EH (cell line): ENCODE measurements at regions not wholly inside any gene's neighbourhood (a gene's known extent, or its start where the extent isn't known, plus 50 kb on each side); places are given as distances from the start of the nearest gene placed in this dataset.
"Not testable (repeated sequence)": the region's sequence is repeated elsewhere in the genome, so short reads cannot be mapped to it uniquely, and the experiment has no call there.

ENCODE experiments used
- DNase-seq: peaks from one replicate; pipeline ENCODE4 v3.0.0-alpha.2; 2015; ENCODE audit warnings: low read depth

DNA sequence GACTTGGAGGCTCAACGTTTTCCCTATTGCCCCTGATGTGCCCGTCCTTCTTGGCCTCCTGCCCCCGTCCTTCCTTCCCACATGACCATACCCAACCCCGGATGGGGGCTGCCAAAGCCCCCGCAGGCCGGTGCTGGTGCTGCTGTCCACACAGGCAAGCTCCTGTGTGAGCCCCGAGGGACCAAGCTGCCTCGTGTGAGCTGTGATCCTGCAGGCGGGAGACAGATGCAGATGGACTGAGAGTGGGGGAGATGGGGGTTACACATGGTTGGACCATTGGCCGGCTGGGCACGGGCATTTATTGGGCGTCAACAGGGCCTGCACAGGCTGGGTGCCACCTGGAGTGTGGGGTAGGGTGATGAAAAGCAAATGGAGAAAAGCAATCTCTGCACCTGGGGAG is 313.2 kb upstream of the B3GAT1 start:
- no peak for DNase-seq

DNA sequence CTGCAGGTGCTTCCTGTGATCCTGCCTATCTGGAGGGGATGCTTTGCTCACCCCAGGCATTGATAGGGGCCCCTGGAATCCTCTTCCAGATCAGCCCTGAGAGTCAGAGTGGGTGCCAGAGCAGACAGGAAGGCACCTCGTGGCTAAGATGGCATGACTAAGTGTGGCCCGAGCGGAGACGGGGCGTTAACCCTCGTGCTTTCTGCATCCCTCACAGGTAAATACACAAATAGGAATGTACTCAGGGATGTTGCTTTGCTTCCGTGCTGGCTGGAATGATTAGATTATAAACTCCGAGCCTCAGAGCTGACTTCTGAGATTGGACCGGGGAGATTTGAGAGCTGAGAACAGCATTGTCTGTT is 312.7 kb upstream of the B3GAT1 start:
- no peak for DNase-seq

DNA sequence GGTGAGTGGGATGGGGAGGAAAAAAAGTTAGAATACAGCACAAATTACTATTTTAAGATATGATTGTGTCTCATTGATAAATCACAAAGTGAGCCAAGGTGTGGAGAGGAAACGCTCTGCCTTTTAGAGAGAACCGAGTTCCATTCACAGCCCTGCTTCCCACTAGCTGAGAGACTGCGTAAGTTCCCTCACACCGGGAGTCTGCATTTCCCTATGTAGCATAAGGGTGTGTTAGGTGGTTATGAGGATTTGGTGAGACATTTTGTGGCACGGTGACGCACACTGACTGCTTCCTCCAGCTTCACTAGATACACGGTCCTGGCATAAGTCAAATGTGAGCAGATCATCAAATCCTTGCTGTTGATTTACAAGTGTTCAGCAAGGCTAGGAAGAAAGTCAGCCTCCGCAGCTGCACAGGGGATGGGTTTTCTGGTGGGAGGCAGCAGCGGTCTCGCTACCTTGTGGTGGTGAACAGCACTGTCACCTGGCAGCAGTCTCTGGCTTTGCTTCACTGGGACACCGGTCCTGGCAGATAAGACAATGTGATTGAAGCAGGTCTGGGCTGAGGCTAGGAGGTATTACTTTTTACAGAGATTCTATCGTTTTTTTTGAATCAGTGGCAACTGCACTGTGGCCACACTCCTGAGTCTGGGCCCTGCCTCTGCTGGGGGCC is 312.2 kb upstream of the B3GAT1 start:
- DNase-seq: no peak

DNA sequence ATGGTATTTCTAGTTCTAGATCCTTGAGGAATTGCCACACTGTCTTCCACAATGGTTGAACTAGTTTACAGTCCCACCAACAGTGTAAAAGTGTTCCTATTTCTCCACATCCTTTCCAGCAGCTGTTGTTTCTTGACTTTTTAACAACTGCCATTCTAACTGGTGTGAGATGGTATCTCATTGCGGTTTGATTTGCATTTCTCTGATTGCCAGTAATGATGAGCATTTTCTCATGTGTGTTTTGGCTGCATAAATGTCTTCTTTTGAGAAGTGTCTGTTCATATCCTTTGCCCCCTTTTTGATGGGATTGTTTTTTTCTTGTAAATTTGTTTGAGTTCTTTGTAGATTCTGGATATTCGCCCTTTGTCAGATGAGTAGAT is 308.6 kb upstream of the B3GAT1 start:
- DNase-seq: not testable (repeated sequence)

DNA sequence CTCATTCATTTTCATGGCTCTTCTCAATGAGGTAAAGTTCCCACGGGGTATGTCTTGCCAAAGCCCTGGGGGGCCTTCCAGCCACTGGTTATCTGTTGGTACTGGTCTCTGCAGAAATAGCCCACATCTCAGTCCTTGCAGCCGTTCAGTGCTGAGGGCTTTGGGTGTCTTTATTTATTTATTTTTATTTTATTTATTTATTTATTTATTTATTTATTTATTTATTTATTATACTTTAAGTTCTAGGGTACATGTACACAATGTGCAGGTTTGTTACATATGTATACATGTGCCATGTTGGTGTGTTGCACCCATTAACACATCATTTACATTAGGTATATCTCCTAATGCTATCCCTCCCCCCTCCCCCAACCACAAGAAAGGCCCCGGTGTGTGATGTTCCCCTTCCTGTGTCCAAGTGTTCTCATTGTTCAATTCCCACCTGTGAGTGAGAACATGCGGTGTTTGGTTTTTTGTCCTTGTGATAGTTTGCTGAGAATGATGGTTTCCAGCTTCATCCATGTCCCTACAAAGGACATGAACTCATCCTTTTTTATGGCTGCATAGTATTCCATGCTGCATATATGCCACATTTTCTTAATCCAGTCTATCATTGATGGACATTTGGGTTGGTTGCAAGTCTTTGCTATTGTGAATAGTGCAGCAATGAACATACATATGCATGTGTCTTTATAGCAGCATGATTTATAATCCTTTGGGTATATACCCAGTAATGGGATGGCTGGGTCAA is 308.1 kb upstream of the B3GAT1 start:
- not testable (repeated sequence) for DNase-seq

DNA sequence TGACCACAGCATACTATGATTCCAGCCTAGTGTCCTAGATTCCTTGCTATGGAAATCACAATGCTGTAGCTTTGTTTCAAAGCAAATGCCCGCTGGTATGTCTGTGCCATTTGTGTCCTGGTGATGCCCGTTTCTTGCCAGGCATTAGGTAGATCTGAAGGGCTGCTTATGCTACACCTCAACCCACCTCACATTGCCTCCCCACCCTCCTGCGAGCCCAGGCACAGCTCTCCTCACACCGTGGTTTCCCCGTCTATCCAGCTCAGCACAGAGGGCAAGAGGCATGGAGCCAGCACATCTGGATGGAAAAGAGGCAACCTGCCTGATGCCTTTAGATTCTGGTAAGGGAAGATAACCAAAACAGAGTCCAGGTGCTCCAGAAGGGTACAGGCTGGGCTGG is 307.4 kb upstream of the B3GAT1 start:
- no peak for DNase-seq

DNA sequence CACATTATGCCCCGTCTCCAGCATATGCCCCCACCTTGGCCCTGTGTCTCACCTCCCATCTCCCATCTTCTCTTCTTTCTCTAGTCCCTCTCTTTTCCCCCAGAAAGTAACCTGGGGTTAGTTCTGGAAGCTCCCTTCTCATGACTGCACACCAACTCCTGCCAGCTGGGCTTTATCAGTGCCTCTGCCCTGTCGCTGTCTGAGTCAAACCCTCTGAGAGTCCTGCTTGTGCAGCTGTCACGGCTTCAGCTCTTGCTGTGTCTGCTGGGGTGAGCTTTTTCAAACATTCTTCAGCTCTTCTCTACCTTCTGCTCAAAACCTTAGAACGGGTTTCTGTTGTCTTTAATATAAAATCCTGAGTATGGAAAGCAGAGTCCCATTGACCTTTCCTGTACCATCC is 304.5 kb upstream of the B3GAT1 start:
- no peak for DNase-seq

DNA sequence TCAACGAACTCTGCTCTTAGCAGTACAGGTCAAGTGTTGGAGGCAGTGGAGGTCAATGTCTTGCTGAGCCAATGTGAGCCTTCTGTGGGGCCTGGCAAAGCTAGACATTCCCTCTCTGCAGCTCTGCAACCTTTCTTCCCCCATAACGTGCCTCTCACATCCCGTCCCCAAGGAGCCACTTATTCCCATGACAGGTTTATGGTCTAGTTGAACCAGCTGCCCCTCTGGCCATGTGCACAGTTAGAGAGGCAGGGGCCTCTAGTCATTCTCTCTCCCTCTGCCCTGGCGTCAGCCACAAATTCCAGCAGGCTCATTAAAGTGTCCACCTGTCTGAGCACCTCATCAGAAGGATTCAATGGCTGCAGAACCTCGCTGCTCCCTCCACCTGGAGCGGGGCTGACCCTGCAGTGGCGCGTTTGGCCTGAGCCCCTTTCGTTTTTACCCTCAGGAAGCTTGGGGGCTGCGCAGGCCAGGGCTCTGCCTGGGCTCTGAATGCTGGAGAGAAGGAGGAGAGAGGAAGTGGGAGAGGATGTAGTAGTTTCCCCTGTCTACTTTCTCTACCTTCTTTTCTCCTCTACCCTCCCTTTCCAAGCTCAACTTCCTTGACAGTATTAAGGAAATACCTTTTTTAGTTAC is 302.1 kb upstream of the B3GAT1 start:
- DNase-seq: no peak

DNA sequence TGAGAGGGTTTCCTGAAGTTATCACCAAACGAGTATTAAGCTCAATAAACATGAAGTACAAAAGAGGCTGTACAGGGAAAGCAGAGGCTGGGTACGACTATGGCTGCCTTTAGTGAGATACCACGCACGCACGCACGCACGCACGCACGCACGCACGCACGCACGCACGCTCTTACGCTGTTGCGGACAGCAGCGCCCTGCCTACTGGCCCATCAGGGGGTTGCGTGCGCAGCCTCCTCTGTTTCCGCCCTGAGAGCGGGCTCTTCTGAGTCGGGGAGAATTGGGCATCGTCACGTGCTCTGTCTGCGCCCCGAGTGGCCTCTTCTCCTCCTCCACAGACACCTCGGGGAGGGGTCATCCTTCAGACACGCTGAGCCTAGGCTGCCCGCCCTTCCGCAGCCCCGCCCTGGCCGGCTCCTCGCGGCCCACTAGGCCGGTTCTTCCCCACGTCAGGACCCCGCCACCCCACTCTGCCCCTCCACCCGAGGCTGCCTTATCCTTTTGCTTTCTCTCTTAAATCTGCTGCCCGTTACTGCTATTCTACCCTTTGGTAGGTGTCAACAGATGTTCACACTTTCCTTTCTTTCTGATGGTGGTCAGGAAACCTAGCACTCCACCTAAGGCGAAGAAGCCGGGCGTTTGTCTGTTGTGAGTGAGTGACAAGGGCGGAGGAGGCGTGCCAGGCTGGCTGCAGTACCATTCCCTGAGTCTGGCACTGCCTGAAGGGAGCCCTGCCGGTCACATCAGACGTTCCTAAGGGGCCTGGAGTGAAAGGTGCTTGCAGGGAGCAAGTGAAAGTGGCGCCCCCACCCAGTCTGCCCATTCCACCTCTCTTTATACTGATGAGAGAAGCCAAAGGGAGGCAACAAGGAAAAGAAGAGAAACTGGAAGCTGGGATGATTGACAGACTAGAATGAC is 300.4 kb upstream of the B3GAT1 start:
- no peak for DNase-seq

DNA sequence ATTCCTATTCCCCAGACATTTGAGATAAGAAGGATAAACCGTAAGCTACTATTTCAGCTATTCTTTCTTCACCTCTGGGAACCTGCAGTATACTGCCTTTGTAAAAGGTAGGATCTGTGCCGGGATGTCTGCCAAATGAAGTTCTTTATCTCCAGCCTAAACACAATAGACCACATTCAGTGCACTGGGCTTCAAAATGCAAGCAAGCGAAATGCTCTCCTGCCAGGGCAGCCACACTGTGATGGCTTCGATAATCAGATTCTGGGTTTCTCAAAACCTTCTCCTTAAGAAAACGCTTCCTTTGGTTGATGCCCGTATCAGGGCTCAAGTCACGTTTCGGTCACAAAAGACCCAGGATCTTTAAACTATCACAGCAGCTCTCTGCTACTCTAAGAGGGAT is 299.5 kb upstream of the B3GAT1 start:
- DNase-seq: no peak

DNA sequence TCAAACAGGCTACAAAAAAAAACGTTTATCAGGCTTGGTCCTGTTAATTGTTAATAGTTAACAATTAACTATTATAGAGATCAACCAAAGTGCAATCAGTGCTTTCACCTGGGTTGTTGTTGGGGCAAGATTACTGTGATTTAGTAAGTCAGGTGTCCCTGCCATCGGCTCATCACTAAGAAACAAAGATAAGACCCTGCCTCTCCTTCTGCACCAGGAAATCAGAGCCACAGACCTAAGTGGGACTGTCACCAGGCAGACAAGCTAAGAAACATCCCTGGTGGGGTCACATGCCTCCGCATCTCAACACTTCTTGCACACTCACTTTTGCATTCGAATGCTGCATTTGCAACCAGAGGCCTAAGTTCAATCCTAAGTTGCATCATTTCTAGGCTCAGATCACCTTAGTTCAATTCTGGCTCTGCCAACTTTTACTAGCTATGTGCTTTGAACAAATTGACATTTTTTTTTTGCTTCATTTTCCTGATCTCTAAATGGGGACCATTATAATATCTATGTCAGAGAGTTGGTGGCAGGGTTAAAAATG is 298.9 kb upstream of the B3GAT1 start:
- DNase-seq: no peak

DNA sequence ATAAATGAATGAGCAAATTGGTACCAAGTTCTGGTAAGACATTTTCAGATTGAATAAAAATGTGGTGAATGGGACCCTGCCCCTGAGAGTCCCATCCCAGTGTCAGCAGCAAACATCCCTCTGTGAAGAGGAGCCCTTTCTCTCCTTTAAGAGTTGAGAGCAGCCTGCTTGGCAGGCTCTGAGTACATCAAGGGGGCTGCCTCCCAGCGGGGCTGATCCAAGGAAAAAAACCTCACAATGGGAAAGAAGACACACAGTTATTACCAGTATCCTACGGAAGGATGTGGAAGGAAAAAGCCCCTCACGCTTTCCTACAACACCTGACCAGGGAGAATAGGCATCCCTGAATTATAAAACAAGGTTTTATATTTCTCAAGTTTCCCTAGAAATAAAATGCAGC is 293.8 kb upstream of the B3GAT1 start:
- DNase-seq: no peak

DNA sequence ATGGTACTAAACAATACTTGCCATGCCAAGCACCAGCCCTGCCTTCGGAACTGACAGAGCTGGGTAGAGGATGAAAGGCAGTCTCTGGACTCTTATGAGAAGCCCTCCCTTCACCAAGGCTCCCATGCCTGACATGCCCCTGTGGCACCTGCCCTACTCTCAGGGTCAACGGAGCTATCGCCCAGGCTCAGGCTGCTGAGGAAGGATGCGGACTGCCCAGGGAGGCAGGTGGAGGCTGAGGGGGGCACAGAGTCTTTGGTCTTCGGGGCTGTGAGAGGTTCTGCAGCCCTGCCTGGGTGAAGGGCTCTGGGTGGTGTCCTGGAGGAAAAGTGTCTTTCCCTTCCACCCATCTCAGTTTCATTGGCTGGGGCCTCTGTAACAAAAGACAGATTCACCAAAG is 290.8 kb upstream of the B3GAT1 start:
- no peak for DNase-seq

DNA sequence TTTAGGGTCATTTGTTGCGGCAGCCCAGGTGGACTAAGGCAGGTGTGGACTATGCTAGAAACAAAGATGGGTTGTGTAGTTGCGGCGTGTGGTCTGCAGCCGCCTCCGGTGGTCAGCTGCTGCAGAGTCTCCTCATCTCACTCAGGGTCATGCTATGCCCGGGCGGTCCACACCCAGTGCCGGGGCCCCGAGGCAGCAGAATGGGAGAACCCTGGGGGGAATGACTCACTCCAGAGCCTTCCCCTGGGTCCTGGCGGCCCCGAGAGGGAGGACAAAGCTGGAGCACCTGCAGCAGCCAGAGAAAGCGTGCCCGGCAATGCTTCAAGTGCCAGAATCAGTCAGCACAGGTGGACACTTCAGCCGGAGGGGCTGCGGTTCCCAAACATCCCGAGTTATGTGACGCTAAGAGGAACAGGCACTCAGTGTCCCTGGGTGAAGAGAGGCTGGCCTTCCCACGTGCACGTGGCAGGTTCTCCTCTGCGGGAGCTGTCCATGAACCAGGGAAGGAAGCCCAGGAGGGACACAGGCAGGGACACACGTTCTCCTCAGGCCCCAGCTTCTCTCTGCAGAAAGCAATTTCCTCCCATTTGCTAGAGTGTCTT is 289.6 kb upstream of the B3GAT1 start:
- DNase-seq: no peak

DNA sequence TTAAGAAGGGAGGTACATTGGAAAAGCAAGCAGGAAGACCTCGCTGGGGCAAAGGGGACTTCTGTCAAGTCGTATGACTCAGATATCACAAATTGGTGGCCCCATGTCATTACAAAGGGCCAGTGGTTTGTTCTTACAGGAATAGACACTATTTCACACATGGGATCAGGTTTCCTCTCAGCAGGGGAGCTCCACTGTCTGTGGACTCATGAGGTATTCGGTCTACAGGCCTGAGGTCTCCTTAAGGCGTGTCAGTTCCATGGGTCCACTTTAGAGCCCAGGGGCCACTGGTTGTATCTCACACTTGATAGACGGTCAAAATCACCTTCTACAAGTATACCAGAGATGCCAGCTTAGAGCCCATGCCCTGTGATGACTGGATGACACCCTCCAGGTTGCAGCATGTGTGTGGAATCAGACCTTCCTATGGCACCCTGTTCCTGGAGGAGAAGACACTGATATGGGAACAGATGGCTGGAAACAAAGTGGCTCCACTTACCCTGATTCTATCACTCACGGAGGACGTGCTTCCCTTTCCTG is 288.1 kb upstream of the B3GAT1 start:
- no peak for DNase-seq

DNA sequence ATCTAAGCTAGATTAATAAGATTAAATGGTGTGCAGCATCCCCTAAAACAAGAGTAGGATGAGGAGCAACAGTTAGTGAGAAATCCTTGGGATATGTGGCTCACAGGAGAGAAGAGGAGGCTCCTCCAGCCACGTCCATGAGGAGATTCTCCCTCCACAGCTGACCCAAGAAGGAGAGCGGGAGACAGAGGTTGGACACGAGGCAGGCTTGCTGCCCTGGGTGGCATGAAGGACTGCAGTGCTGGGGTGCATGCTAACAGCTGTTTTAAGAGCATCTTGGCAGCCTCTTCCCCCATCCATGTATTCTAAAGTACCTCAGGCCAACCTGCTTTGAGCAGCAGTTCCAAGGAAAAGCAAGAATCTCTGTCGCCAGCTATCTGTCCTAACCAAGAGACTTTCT is 284.4 kb upstream of the B3GAT1 start:
- no peak for DNase-seq

DNA sequence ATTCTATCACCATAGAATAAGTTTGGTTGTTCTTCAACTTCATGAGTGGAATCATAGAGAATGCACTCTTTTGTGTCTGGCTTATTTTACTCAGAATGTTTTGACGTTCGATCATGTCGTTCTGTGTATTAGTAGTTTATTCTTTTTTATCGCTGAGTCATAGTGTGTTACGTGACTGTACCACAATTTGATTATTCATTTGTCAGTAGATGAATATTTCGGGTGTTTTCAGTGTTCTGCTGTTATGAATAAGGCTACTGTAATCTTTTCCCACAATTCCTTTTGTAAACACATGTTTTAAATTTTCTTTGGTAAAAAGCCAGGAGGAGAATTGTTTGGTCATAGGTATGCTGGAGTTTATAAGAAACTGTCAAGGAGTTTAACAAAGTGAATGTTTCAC is 279.9 kb upstream of the B3GAT1 start:
- no peak for DNase-seq

DNA sequence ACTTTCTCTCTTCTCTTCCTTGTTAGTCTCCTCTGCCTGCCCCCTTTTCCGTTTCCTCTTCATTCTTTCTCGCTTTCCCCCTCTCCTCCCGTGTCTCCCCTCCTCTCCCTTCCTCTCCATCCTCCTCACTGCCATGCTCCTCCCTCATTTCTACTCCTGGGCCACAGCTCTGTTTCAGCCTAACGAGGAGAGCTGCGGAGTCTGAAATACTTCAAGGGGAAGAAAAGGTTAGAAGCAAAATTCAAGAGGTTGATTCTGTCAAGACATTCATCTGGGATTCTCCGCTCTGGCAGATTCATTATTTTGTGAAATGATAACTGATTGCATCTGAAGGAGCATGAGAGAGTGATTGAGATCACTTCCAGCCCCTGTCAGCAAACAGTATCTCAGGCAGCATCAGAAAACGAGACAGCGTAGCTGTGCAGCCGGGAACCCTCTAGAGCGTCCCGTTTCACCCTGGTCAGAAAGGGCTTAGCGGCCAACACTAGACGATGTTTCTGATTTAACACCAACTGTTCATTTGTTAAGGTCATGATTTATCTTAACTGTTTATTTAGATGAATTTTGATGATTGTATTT is 279.3 kb upstream of the B3GAT1 start:
- no peak for DNase-seq

DNA sequence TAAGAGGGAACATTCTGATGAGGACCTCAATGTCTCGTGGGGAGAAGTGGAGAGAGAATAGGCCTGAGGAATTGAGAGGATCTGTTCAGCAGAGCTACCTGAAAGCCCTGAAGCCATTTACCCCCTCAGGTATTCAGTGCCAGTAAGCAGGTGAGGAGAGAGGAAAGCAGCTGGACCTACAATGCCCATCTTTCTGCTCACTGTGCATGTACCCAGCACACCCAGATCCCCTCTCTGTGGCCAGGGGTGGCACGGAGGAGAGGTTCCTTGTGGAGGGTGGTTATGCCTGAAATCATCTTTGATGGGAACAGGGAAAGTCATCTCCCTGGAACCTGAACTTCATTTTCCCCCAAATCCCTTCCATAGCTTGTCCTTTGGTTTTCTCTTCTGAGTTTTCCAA is 277.8 kb upstream of the B3GAT1 start:
- DNase-seq: no peak

DNA sequence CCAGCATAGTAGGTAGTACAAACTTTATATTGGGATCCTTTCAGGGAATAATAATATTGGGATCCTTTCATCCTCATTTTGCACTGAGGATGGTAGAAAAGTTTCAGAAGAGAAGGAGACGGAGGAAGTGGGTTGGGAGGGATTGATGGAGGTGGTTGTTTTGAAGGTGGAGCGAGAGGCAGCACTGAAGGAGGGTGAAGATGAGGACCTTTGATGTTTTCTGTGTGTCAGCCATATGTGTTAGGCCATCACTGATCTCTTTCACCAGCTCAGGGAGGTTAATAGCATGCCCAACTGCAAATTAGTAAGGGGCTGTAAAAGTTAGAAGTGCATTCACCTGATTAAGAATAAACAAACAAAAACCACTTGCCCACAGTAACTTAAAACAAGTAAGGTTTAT is 275.5 kb upstream of the B3GAT1 start:
- no peak for DNase-seq

DNA sequence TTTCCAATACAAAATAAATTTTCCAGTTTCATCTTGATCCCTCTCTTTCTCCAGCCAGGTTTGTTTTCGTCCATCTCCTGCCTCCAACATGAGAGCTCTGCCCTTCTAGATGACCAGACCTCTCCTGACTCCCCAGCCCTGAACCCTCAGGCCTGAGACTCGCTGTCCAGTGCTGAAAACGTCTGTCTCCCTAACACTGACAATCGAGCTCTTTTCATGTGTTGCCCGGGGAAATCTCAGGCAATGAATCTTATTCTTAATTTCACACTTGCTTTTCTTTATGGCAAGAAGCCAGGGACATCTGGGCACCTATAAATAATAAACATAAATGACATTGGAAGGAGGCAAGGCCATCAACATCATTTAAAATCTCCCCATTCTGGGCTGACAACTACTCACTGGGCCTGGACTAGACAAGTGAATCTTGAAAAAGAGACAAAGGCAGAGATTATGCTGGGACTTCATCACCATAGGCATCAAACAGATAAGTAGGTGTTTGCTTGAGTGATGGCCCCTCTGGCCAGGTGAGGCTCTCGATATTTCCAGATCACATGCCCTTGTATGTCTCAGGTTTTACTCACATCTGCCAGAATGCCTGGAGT is 274.5 kb upstream of the B3GAT1 start:
- no peak for DNase-seq
